Prostate gland (tissue), 2 donors: ENCODE measurements at regions not wholly inside any gene's neighbourhood (a gene's known extent, or its start where the extent isn't known, plus 50 kb on each side); places are given as distances from the start of the nearest gene placed in this dataset.

Source experiments
- DNase-seq: peaks from one replicate; pipeline ENCODE4 v3.0.0-alpha.2; 2019; ENCODE audit warnings: low spot score
- H3K27ac ChIP-seq, 2 donors: fragments of 200-600 bp; sonication (generic); 2 replicates each; pipeline ENCODE4 v1.5.1; 2017 to 2019
- H3K27me3 ChIP-seq: fragments of 200-600 bp; sonication (generic); replicated peaks from 2 replicates; pipeline ENCODE4 v1.5.1; 2019; ENCODE audit not compliant: insufficient read depth
- H3K36me3 ChIP-seq, 2 donors: fragments of 200-600 bp; sonication (generic); 1 replicate in 1 of 2; 2 replicates in 1 of 2; pipeline versions ENCODE4 v1.5.1 to v1.8.1; 2017 to 2019
- H3K4me1 ChIP-seq: fragments of 200-600 bp; sonication (generic); replicated peaks from 2 replicates; pipeline ENCODE4 v1.5.1; 2019
- H3K4me3 ChIP-seq, 2 donors: fragments of 200-600 bp; sonication (generic); 2 replicates each; pipeline ENCODE4 v1.5.1; 2017 to 2019
- H3K9me3 ChIP-seq: fragments of 200-600 bp; sonication (generic); 2 replicates; pipeline ENCODE4 v1.5.1; 2017
- POLR2A ChIP-seq: fragments of 450-650 bp; IDR thresholded peaks from one replicate; pipeline ENCODE4 v1.6.1; 2016; ENCODE audit warnings: antibody characterized with exemption, mild to moderate bottlenecking
- POLR2AphosphoS5 ChIP-seq: sonication (generic); formaldehyde crosslinking; IDR thresholded peaks from one replicate; pipeline ENCODE4 v1.6.1; 2017; ENCODE audit warnings: antibody characterized with exemption
- WGBS: methylation state at CpG from one replicate; pipeline ENCODE4 v1.1.5; 2018; 5-methylcytosine and 5-hydroxymethylcytosine counted together
- intact Hi-C: fragments of 100-400 bp; cut with DNase I; formaldehyde crosslinking; loops from one replicate; pipeline ENCODE4 v1.14.2; 2022
- TF ChIP-seq, protein P1 (sequence below), 4 experiments: fragments of 200-600 bp in 2 of 4; fragments of 450-650 bp in 2 of 4; sonication (generic) in 2 of 4; IDR thresholded peaks; 1 replicate in 3 of 4; 2 replicates in 1 of 4; pipeline ENCODE4 v1.5.1; 2016 to 2019; ENCODE audit warnings: antibody characterized with exemption in 4 of 4, mild to moderate bottlenecking in 2 of 4, moderate library complexity in 2 of 4

DNA sequence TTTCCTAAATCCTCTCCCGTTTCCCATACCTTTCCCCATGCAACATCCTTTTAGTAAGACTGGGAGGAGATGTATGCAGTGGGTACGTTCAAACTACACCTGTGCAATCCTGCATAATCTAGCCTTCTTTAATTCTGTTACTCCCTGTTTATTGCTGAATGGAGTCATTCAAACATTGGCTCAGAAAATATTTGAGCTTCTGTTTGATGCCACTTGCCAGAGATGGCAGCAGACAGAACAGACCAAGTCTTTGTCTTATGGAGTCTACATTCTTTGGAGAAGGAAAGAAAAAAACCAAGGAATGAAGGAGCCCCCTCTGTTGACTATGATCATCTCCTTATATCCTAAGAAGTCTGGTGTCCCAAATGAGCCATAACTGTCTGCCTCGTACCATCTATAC is 288.8 kb downstream of the HAPSTR1 start:
- Histone ChIP-seq H3K4me1 (no peaks in the 10 kb centered on the region), H3K9me3 (no peaks in the 10 kb centered on the region), H3K27ac (no peak overlapping the region), H3K4me3 (no peak overlapping the region), H3K36me3 (no peaks in the 10 kb centered on the region), H3K27me3 (no peaks in the 10 kb centered on the region)
- DNase-seq = no peak
- intact Hi-C loops = no loop called here
- 72% methylated on average over 3 of the region's 3 CpGs for WGBS
- TF ChIP-seq POLR2A (no peak), POLR2AphosphoS5 (no peak)
- TF ChIP-seq, protein P1, sequence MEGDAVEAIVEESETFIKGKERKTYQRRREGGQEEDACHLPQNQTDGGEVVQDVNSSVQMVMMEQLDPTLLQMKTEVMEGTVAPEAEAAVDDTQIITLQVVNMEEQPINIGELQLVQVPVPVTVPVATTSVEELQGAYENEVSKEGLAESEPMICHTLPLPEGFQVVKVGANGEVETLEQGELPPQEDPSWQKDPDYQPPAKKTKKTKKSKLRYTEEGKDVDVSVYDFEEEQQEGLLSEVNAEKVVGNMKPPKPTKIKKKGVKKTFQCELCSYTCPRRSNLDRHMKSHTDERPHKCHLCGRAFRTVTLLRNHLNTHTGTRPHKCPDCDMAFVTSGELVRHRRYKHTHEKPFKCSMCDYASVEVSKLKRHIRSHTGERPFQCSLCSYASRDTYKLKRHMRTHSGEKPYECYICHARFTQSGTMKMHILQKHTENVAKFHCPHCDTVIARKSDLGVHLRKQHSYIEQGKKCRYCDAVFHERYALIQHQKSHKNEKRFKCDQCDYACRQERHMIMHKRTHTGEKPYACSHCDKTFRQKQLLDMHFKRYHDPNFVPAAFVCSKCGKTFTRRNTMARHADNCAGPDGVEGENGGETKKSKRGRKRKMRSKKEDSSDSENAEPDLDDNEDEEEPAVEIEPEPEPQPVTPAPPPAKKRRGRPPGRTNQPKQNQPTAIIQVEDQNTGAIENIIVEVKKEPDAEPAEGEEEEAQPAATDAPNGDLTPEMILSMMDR (IDR thresholded peaks at IDR 0.05) = no peak

DNA sequence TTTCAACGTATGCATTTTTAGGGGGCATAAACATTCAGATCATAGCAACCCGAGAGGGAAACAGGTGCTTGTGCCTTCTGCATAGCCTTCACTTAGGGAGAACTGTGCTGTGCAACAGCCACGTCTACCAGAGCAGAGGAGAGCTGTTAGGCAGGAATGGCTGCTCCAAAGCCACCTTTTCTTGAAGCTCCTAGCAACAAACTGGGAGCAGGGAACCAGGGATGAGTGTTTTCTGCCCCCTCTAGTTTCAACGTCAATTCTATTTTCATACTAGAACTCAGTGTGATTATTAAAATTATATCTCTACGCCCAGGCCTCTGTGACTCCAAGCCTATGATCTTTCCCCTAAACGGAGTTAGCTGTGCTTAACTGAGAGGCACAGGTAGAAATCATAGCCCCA is 290.0 kb downstream of the HAPSTR1 start:
- no peak for TF ChIP-seq POLR2AphosphoS5
- TF ChIP-seq, protein P1 (IDR thresholded peaks at IDR 0.05) = no peak
- no peak for TF ChIP-seq POLR2A
- Histone ChIP-seq H3K4me1 (no peaks in the 10 kb centered on the region), H3K36me3 (no peaks in the 10 kb centered on the region), H3K27me3 (no peaks in the 10 kb centered on the region), H3K4me3 (no peak overlapping the region), H3K9me3 (no peaks in the 10 kb centered on the region), H3K27ac (no peak overlapping the region)
- intact Hi-C loops = no loop called here
- DNase-seq = no peak
- WGBS = 88% methylated on average over 6 of the region's 6 CpGs

DNA sequence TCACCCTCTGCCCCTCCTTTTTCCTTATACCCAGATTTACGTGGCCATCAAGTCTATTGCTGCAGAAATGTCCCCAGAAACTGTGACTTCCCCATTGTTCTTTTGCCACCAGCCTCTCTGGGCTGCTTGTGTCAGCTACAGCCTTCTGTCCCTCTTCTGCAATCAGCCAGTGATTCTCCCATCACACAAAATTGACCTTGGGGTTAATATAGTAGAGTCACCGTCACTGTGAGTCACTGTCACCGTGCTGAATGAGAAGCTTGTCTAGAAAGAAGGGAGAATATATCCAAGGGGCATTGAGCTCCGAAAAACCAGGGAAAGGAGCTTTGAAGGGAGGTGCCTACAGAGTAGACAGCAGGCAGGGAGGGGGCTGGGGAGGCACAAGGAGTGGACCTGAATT is 290.5 kb downstream of the HAPSTR1 start:
- TF ChIP-seq POLR2AphosphoS5 = no peak
- TF ChIP-seq POLR2A = no peak
- TF ChIP-seq, protein P1 (IDR thresholded peaks at IDR 0.05) = no peak

DNA sequence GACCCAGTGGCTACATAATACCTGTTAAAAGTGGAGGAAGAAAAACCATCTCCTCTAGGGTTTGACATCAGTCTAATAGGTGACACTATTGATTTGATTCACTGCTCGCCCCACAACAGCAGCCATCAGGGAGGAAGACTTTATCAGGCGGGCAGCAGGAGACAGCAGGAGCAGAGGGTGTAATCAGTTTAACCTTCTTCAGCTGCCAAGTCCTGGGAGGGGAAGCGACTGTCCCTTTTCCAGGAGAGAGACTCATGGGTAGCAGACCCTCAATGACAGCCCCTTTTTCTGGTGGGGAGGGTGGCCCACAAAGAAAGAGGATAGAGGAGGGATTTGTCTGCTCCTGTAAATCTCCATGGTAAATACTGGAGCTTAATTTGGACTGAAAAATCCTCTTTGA is 291.8 kb downstream of the HAPSTR1 start:
- Histone ChIP-seq H3K36me3 (no peaks in the 10 kb centered on the region), H3K27me3 (no peaks in the 10 kb centered on the region), H3K4me1 (no peaks in the 10 kb centered on the region), H3K4me3 (no peak overlapping the region), H3K9me3 (no peaks in the 10 kb centered on the region), H3K27ac (no peak overlapping the region)
- TF ChIP-seq POLR2AphosphoS5 (no peak), POLR2A (no peak)
- TF ChIP-seq, protein P1 (IDR thresholded peaks at IDR 0.05) = no peak
- intact Hi-C loops = no loop called here
- whole genome bisulfite sequencing = 81% methylated on average over 3 of the region's 3 CpGs
- DNase-seq = no peak

More for the DNA sequence above, 290.5 kb downstream of the HAPSTR1 start:
- no peaks in the 10 kb centered on the region for H3K9me3 ChIP-seq
- H3K4me1 ChIP-seq = no peaks in the 10 kb centered on the region
- 85% methylated on average over 4 of the region's 4 CpGs for WGBS
- H3K36me3 ChIP-seq = no peaks in the 10 kb centered on the region
- intact Hi-C loops = no loop called here
- H3K27me3 ChIP-seq = no peaks in the 10 kb centered on the region
- H3K27ac ChIP-seq = no peak overlapping the region
- no peak overlapping the region for H3K4me3 ChIP-seq
- DNase-seq = no peak

DNA sequence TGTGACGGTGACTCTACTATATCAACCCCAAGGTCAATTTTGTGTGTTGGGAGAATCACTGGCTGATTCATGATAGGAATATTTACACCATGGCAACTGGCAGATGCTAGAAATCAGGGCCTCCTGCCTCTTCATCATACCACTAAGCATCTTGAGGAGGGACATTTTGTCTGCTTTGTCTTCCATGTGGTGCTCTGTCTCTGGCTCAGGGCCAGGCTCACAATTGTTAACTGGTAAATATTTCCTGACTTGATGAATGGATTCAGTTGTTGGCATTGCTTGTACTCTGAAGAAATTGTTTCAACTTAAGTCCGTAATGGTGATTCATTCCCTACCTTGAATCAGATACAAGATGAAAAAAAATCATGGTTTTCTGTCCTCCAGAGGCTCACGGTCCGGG is 292.7 kb downstream of the HAPSTR1 start:
- Histone ChIP-seq H3K27me3 (no peaks in the 10 kb centered on the region), H3K27ac (no peak overlapping the region), H3K9me3 (no peaks in the 10 kb centered on the region), H3K4me3 (no peak overlapping the region), H3K4me1 (no peaks in the 10 kb centered on the region), H3K36me3 (no peaks in the 10 kb centered on the region)
- TF ChIP-seq POLR2AphosphoS5 = no peak
- TF ChIP-seq, protein P1 (IDR thresholded peaks at IDR 0.05) = no peak
- TF ChIP-seq POLR2A = no peak
- intact Hi-C loops = no loop called here
- no peak for DNase-seq
- WGBS = 37% methylated on average over 4 of the region's 4 CpGs
